Panc1 (cell line): ENCODE measurements at regions not wholly inside any gene's neighbourhood (a gene's known extent, or its start where the extent isn't known, plus 50 kb on each side); places are given as distances from the start of the nearest gene placed in this dataset.

Experiments used
- ATAC-seq: fragments of 200-7000 bp; cut with Tn5 transposase; 2 replicates; pipeline ENCODE4 v1.9.1; 2020; ENCODE audit warnings: mild to moderate bottlenecking, moderate library complexity
- BruUV-seq: library from RNA; stranded (reverse); fragments of 400-500 nt; replicated peaks from 2 replicates; lab custom pipeline; 2021; lab: Mats Ljungman, UMichigan
- CTCF ChIA-PET: fragments of 300-600 bp; sonication (Branson Sonifier 250); formaldehyde crosslinking; loops from one replicate; lab custom pipeline; 2022; ENCODE audit warnings: antibody characterized with exemption; lab: Charles Lee
- POLR2A ChIA-PET: fragments of 300-600 bp; sonication (Branson Sonifier 250); formaldehyde crosslinking; loops from one replicate; lab custom pipeline; 2022; ENCODE audit warnings: antibody characterized with exemption; lab: Charles Lee
- DNase-seq: peaks from one replicate; pipeline ENCODE4 v3.0.0-alpha.2; 2010; ENCODE audit warnings: low read depth, low spot score
- H3K27ac ChIP-seq: 2 replicates; pipeline ENCODE4 v1.5.1; 2011; ENCODE audit warnings: mild to moderate bottlenecking, low read length, inconsistent platforms
- H3K27me3 ChIP-seq: fragments of 200-500 bp; sonication (Bioruptor generic); 2 replicates; pipeline ENCODE4 v1.6.0; 2014; ENCODE audit warnings: low read length, inconsistent platforms; ENCODE audit not compliant: control insufficient read depth, insufficient read depth
- H3K36me3 ChIP-seq: fragments of 200-500 bp; sonication (Bioruptor generic); 2 replicates; pipeline ENCODE4 v1.5.1; 2014; ENCODE audit warnings: inconsistent platforms, mild to moderate bottlenecking, low read length, moderate library complexity; ENCODE audit not compliant: control insufficient read depth, insufficient read depth
- H3K4me1 ChIP-seq: 2 replicates; pipeline ENCODE4 v1.5.1; 2011; ENCODE audit warnings: inconsistent platforms, mild to moderate bottlenecking, low read length, moderate library complexity; ENCODE audit not compliant: control insufficient read depth, insufficient read depth
- H3K4me3 ChIP-seq, 2 experiments: 2 replicates each; pipeline ENCODE4 v1.5.1; 2011 to 2012; ENCODE audit warnings: low read depth in 2 of 2, low read length in 2 of 2, mild to moderate bottlenecking in 2 of 2, inconsistent platforms in 1 of 2, moderate library complexity in 1 of 2
- H3K9me3 ChIP-seq: fragments of 200-500 bp; sonication (Bioruptor generic); 2 replicates; pipeline ENCODE4 v1.5.1; 2014; ENCODE audit warnings: low read depth, mild to moderate bottlenecking, inconsistent platforms, low read length, moderate library complexity; ENCODE audit not compliant: control insufficient read depth, insufficient read depth
- CTCF ChIP-seq: fragments of 450-650 bp; IDR thresholded peaks from 2 replicates; pipeline ENCODE4 v1.5.1; 2017; ENCODE audit warnings: mild to moderate bottlenecking
- POLR2AphosphoS5 ChIP-seq: IDR thresholded peaks from 2 replicates; pipeline ENCODE4 v1.6.1; 2012; ENCODE audit warnings: mild to moderate bottlenecking, low read depth, low read length, moderate library complexity
- REST ChIP-seq, 2 experiments: IDR thresholded peaks; 2 replicates each; pipeline ENCODE4 v1.6.1; 2011 to 2012; ENCODE audit warnings: low read depth in 2 of 2, control low read depth in 1 of 2, low read length in 1 of 2, mild to moderate bottlenecking in 1 of 2, moderate library complexity in 1 of 2; ENCODE audit not compliant: insufficient read depth in 1 of 2
- SIN3A ChIP-seq: IDR thresholded peaks from 2 replicates; pipeline ENCODE4 v1.6.1; 2012; ENCODE audit warnings: low read depth, mild to moderate bottlenecking, low read length, moderate library complexity, borderline replicate concordance; ENCODE audit not compliant: insufficient read depth
- TCF7L2 ChIP-seq: IDR thresholded peaks from 2 replicates; pipeline ENCODE4 v1.6.1; 2011; ENCODE audit warnings: mild to moderate bottlenecking, low read depth, low read length, inconsistent platforms
- in situ Hi-C: cut with HindIII; loops from 2 replicates; pipeline ENCODE4 v1.10.0; 2016; ENCODE audit warnings: low sequenced_read_pairs, low pct_unique_long_range_greater_than_20kb
- intact Hi-C: fragments of 100-400 bp; cut with micrococcal nuclease; formaldehyde crosslinking; loops from one replicate; pipeline ENCODE4 v1.10.0; 2022; ENCODE audit not compliant: unreplicated experiment

- H3K9me3 ChIP-seq = no peaks in the 10 kb centered on the region
- intact Hi-C loops (no loop called here), in situ Hi-C loops (no loop called here)
- ChIA-PET POLR2A (no interaction called here), CTCF (interaction anchor here (1.2 kb wide), 1 partner anchor 234 kb away, joined by 6 read pairs; no protein-coding TSS in a partner anchor)
- TF ChIP-seq CTCF = peak; percentile 51; the same call in 1 of the 2 replicates
- no peak for TF ChIP-seq SIN3A
- TF ChIP-seq TCF7L2 = no peak
- TF ChIP-seq POLR2AphosphoS5 = no peak
- no peak for ATAC-seq
- peaks cover 7% of the 10 kb centered on the region; the same call in 1 of the 2 replicates for H3K4me1 ChIP-seq
- no peak overlapping the region for H3K4me3 ChIP-seq
- no peak for DNase-seq
- no peaks in the 10 kb centered on the region for H3K27me3 ChIP-seq
- no peaks in the 10 kb centered on the region for H3K36me3 ChIP-seq
- no peak overlapping the region for H3K27ac ChIP-seq
- no TSS peak for BruUV-seq
Measured at GRCh38 chr10:60441515-60441914, 51.8 kb upstream of the ANK3 start.

GRCh38 chr10:60439641-60440040, 50.0 kb upstream of the ANK3 start:
- intact Hi-C loops (no loop called here), in situ Hi-C loops (no loop called here)
- no peak for ATAC-seq
- Histone ChIP-seq H3K27ac (no peak overlapping the region), H3K9me3 (no peaks in the 10 kb centered on the region), H3K36me3 (no peaks in the 10 kb centered on the region), H3K27me3 (no peaks in the 10 kb centered on the region), H3K4me1 (no peaks in the 10 kb centered on the region), H3K4me3 (no peak overlapping the region)
- TF ChIP-seq POLR2AphosphoS5 = no peak
- no peak for TF ChIP-seq REST (IDR thresholded peaks at IDR 0.05; ENCODE audit: insufficient read depth in 1 of 2, low read depth in 2 of 2, low read length in 1 of 2)
- peak; percentile 9; the same call in 1 of the 2 replicates for TF ChIP-seq CTCF
- no peak for TF ChIP-seq SIN3A
- no peak for TF ChIP-seq TCF7L2
- CTCF ChIA-PET = interaction anchor here (0.7 to 0.8 kb wide), 2 partner anchors 158 to 342 kb away, joined by 3 to 4 read pairs; no protein-coding TSS in a partner anchor
- no TSS peak for BruUV-seq
- POLR2A ChIA-PET = no interaction called here
- DNase-seq = no peak
